HL-60 (cell line): ENCODE measurements at regions not wholly inside any gene's neighbourhood (a gene's known extent, or its start where the extent isn't known, plus 50 kb on each side); places are given as distances from the start of the nearest gene placed in this dataset.

ENCODE experiments used
- DNase-seq, 2 experiments: peaks; one replicate each; pipeline ENCODE4 v3.0.0-alpha.2; 2010 to 2020; ENCODE audit warnings: low read depth in 1 of 2, low spot score in 1 of 2
- H3K27ac ChIP-seq: fragments of 250-450 bp; sonication (Bioruptor Pico); replicated peaks from 2 replicates; pipeline ENCODE4 v1.5.1; 2020; ENCODE audit warnings: mild to moderate bottlenecking, moderate library complexity
- H3K27me3 ChIP-seq: fragments of 250-450 bp; sonication (Bioruptor Pico); 2 replicates; pipeline ENCODE4 v1.5.1; 2021; ENCODE audit warnings: mild to moderate bottlenecking, moderate library complexity; ENCODE audit not compliant: insufficient read depth, poor library complexity, severe bottlenecking
- H3K4me3 ChIP-seq: replicated peaks from 2 replicates; pipeline ENCODE4 v1.5.1; 2011; ENCODE audit warnings: mild to moderate bottlenecking, control low read depth, low read length; ENCODE audit not compliant: insufficient read depth
- CTCF ChIP-seq: IDR thresholded peaks from one replicate; pipeline ENCODE4 v1.5.1; 2011; ENCODE audit warnings: low read length, control low read depth, inconsistent platforms; ENCODE audit not compliant: insufficient read depth
- GABPA ChIP-seq: IDR thresholded peaks from 2 replicates; pipeline ENCODE4 v1.6.1; 2012; ENCODE audit warnings: low read depth
- POLR2AphosphoS5 ChIP-seq: IDR thresholded peaks from 2 replicates; pipeline ENCODE4 v1.6.1; 2012; ENCODE audit warnings: low read depth
- REST ChIP-seq: IDR thresholded peaks from 2 replicates; pipeline ENCODE4 v1.6.1; 2012; ENCODE audit warnings: low read depth; ENCODE audit not compliant: insufficient replicate concordance
- SPI1 ChIP-seq: IDR thresholded peaks from 2 replicates; pipeline ENCODE4 v1.6.1; 2012; ENCODE audit warnings: low read depth, mild to moderate bottlenecking, borderline replicate concordance

GRCh38 chr13:73938372-73939070 is 195.7 kb downstream of the KLF12 start:
- no peak overlapping the region for H3K27ac ChIP-seq
- TF ChIP-seq CTCF: no peak
- TF ChIP-seq GABPA: no peak
- no peak for TF ChIP-seq SPI1
- TF ChIP-seq REST: no peak
- no peak for TF ChIP-seq POLR2AphosphoS5
- H3K4me3 ChIP-seq: no peak overlapping the region
- DNase-seq: no peak
- no peaks in the 10 kb centered on the region for H3K27me3 ChIP-seq

GRCh38 chr13:73937441-73937840 is 196.8 kb downstream of the KLF12 start:
- no peaks in the 10 kb centered on the region for H3K27me3 ChIP-seq
- no peak for DNase-seq
- H3K4me3 ChIP-seq: no peak overlapping the region
- TF ChIP-seq POLR2AphosphoS5 (no peak), CTCF (no peak), SPI1 (no peak), REST (no peak), GABPA (no peak)
- no peak overlapping the region for H3K27ac ChIP-seq

GRCh38 chr13:73935991-73936390 is 198.2 kb downstream of the KLF12 start:
- H3K27me3 ChIP-seq: no peaks in the 10 kb centered on the region
- no peak overlapping the region for H3K4me3 ChIP-seq
- TF ChIP-seq POLR2AphosphoS5 (no peak), GABPA (no peak), SPI1 (no peak), CTCF (no peak), REST (no peak)
- no peak for DNase-seq
- H3K27ac ChIP-seq: no peak overlapping the region
